A172 (cell line): ENCODE measurements at regions not wholly inside any gene's neighbourhood (a gene's known extent, or its start where the extent isn't known, plus 50 kb on each side); places are given as distances from the start of the nearest gene placed in this dataset.

Experiments
- DNase-seq: peaks from one replicate; pipeline ENCODE4 v3.0.0-alpha.2; 2015; ENCODE audit warnings: low spot score

GRCh38 chr7:70907259-70908247 is 224.4 kb upstream of the GALNT17 start:
- DNase-seq = no peak

DNA sequence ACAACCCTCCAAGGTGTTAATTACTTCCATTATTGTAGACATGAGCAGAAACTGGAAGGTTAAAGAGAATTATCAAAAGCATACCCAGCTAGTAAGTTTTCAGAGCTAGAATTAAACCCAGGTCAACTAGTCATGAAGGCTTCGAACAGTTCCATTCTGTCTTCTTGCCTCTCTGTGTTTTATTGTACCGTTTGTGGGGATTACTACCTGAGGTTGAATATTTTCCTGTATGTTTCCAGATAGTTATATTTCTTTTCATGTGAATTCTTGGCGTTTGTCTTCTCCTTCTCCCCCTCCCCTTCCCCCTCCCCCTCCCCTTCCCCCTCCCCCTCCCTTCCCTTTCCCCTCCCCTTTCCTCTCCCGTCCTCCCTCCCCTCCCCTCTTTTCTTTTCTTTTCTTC is 218.0 kb upstream of the GALNT17 start:
- no peak for DNase-seq

- no peak for DNase-seq
Observed at GRCh38 chr7:70915067-70915466, 216.9 kb upstream of the GALNT17 start.

GRCh38 chr7:70919481-70920073 is 212.4 kb upstream of the GALNT17 start:
- DNase-seq = no peak

GRCh38 chr7:70920876-70921275 is 211.1 kb upstream of the GALNT17 start:
- DNase-seq = no peak

DNA sequence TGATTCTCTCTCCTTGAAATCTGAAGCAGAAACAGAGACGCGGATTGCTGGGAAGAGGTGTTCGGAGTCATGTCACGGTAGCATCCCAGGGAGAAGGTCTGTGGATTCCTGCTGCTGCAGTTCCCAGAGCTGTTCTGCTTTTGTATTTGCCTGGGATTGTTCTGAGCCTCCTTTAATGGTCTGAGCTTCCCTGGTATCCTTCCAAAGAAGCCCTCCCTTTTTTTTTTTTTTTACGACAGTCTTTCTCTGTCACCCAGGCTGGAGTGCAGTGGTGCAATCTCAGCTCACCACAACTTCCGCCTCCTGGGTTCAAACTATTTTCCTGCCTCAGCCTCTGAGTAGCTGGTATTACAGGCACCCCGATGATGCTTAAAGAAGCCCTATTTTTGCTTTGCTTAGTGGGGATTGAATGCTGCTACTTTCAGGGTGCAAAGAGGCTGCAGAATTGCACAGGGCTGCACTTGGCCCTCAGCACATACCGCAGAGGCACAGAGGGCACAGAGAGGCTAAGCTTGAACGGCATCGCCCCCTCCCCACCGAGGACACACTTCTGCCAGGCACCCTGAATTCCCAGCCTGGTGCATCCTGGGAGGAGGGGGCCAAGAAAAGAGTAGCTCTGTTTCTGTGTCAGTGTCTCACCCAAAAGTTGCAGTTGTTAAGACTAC is 208.6 kb upstream of the GALNT17 start:
- no peak for DNase-seq

GRCh38 chr7:70925411-70926115 is 206.4 kb upstream of the GALNT17 start:
- DNase-seq = no peak

- no peak for DNase-seq
Observed at GRCh38 chr7:70926666-70927065, 205.3 kb upstream of the GALNT17 start.

- no peak for DNase-seq
Observed at GRCh38 chr7:70935311-70935710, 196.6 kb upstream of the GALNT17 start.

DNA sequence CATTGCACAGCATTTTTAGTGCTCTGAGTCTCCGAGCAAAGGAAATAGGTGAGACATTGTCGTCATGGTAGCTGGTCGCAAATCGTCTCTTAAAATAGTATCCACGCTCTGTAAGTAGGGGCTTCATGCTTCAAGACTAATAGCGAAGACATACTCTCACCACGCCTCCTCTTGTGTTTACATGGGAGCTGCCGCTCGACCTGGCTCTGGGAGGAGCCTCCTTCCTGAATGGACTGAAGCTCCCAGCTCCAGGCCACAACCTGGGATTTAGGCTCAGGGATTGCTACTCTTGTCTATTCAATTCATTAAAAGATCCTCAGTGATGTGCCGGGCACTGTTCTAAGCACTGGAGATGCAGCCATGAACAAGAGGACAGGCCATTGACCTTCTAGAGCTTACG is 196.1 kb upstream of the GALNT17 start:
- DNase-seq = no peak

GRCh38 chr7:70937424-70937823 is 194.5 kb upstream of the GALNT17 start:
- no peak for DNase-seq

- DNase-seq = no peak
Observed at GRCh38 chr7:70940597-70940996, 191.3 kb upstream of the GALNT17 start.

GRCh38 chr7:70942791-70943190 is 189.2 kb upstream of the GALNT17 start:
- no peak for DNase-seq

DNA sequence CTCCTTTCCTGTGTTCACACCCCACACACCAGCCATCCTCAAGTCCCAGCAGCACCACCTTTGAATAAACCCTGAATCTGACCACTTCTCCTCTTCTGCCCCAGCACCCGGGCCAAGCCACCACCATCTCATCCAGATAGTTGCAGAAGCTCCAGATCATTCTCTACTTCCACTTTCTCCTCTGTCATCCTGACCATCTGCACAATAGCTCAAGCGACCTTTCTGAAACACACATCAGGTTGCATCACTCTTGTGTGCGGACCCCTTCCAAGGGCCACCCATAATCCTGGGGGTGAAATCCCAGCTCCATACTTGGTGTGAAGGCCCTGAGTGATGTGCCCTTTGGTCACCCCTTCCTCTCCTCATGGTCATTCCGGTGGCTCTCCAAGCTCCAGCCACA is 187.4 kb upstream of the GALNT17 start:
- DNase-seq = no peak

DNA sequence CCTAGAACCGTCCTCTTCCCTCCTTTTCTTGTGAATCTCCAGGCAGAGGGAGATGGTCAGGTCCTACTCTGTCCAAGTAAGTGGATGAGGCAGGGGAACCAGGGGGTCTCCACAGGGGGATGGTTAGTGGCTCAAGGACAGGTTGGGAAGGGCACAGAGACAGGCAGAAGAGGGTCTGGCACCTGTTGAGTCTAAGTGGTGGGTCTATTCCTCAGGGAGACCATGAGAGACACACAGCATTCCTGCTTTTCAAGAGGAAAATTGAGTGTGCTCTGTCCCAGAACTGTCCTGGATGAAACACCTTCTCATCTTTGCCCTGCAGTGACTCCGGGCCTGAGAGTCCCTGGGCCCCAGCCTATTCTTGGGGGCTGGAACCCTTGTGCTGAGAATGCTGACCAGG is 184.8 kb upstream of the GALNT17 start:
- DNase-seq = no peak

DNA sequence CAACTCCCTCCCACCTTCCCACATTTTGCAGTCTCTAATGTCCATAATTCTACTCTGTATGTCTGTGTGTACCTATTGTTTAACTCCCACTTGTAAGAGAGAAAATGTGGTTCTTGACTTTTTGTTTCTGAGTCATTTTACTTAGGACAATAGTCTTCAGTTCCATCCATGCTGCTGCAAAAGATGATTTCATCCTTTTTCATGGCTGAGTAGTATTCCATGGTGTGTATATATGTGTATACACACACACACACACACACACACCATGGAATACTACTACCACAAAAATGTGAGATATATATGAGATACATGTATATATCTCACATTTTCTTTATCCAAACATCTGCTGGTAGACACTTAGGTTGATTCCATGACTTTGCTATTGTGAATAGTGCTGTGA is 182.1 kb upstream of the GALNT17 start:
- no peak for DNase-seq

DNA sequence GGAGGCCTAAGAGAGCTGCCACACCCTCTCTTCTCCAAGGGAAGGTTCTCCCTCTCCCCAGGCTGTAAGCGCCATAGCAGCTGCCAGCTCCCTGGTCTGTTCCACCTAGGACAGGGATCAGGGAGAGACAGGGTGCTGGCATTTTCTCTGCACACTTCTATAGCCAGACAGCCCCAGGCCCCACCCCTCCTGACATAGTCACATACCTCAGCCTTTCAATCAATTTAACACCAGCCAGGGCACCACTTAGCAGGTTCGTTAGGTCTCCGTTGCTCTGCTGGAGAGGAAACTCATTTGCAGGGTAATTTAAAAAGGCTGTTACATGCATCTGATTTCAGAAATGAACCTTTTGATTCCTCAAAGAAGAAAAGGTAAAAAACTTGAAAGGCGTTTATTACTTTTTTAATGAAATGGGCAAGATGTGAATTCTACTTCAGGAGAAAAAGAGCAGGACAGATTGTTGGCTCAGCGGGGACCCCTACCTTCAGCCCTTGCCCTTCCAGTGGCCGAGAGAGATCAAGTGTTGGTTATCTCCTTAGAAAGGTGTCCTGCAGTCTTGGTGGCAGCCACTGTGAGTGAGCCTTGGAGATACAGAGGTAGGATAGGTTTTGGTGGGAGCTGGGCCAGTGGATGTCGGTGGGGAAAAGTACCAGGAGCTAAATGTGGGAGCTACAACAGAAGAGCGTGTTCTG is 180.5 kb upstream of the GALNT17 start:
- DNase-seq = no peak

GRCh38 chr7:70952311-70952710 is 179.6 kb upstream of the GALNT17 start:
- no peak for DNase-seq

DNA sequence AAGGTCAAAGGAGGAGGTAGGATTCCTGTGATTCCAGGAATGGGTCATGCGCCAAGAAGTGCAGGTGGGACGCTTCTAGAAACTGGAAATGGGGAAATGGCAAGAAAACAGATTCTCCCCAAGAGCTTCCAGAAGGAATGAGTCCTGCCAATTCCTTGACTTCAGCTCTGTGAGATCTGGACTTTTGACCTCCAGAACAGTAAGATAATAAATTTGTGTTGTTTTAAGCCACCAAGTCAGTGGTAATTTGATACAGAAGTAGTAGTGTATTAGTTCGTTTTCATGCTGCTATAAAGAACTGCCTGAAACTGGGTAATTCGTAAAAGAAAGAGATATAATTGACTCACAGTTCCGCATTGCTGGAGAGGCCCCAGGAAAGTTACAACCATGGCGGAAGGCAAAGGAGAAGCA is 178.6 kb upstream of the GALNT17 start:
- no peak for DNase-seq

DNA sequence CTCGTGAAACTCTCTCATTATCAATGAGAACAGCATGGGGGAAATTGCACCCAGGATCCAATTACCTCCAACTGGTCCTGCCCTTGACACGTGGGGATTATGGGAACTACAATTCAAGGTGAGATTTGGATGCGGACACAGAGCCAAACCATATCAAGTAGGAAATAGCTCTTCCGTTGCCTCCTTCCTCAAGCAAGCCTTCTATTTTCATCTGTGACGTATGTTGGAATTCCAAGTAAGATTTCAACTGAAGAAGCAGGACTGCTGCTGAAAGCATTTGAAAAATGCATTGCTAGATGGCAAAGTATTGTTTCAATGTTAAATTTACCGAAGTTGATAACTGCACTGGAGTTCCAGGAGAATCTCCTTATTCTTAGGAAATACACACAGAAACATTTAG is 178.1 kb upstream of the GALNT17 start:
- DNase-seq = no peak

GRCh38 chr7:70972693-70973092 is 159.3 kb upstream of the GALNT17 start:
- DNase-seq = no peak

GRCh38 chr7:70975754-70976153 is 156.2 kb upstream of the GALNT17 start:
- DNase-seq = no peak
